ENCODE measurements at regions not wholly inside any gene's neighbourhood (a gene's known extent, or its start where the extent isn't known, plus 50 kb on each side); places are given as distances from the start of the nearest gene placed in this dataset.

GRCh38 chr5:105924366-105924765 is 1746.4 kb downstream of the EFNA5 start:
- no peak for TF ChIP-seq FOXM1 (IDR thresholded peaks at IDR 0.05; ENCODE audit: borderline replicate concordance)
- no peak for TF ChIP-seq L3MBTL2 (conservative IDR thresholded peaks at IDR 0.05)

Data from HEK293T (cell line).